ENCODE measurements at regions not wholly inside any gene's neighbourhood (a gene's known extent, or its start where the extent isn't known, plus 50 kb on each side); places are given as distances from the start of the nearest gene placed in this dataset.

DNA sequence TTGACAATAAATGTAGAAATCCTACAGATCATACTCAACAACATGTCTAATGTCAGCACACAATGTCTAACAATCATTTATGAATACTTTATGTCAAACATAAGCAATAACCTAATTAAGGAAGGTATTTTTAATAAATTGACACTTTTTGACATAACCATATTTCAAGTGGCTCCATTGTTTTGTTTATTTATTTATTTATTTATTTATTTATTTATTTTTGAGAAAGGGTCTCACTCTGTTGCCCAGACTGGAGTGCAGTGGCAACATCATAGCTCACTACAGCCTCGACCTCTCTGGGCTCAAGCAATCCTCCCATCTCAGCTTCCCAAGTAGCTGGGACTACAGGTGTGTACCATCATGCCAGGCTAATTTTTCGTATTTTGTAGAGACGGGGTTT, 267.6 kb upstream of the BTG1 start:
- TF ChIP-seq, protein P1, sequence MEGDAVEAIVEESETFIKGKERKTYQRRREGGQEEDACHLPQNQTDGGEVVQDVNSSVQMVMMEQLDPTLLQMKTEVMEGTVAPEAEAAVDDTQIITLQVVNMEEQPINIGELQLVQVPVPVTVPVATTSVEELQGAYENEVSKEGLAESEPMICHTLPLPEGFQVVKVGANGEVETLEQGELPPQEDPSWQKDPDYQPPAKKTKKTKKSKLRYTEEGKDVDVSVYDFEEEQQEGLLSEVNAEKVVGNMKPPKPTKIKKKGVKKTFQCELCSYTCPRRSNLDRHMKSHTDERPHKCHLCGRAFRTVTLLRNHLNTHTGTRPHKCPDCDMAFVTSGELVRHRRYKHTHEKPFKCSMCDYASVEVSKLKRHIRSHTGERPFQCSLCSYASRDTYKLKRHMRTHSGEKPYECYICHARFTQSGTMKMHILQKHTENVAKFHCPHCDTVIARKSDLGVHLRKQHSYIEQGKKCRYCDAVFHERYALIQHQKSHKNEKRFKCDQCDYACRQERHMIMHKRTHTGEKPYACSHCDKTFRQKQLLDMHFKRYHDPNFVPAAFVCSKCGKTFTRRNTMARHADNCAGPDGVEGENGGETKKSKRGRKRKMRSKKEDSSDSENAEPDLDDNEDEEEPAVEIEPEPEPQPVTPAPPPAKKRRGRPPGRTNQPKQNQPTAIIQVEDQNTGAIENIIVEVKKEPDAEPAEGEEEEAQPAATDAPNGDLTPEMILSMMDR (IDR thresholded peaks at IDR 0.05; ENCODE audit: insufficient read depth in 1 of 2, low read depth in 1 of 2, low read length in 1 of 2, severe bottlenecking in 1 of 2, unreplicated experiment in 1 of 2): no peak
- no TSS peak for BruUV-seq (replicated peaks)
- DNase-seq: no peak
- no peak overlapping the region for H3K4me3 ChIP-seq (ENCODE audit: low read depth, low read length)
- H3K4me1 ChIP-seq: no peaks in the 10 kb centered on the region
- Mint-ChIP-seq H3K27ac (ENCODE audit: unreplicated experiment) (no peak overlapping the region), H3K36me3 (ENCODE audit: insufficient read depth, unreplicated experiment) (no peaks in the 10 kb centered on the region), H3K9me3 (ENCODE audit: unreplicated experiment) (no peaks in the 10 kb centered on the region), H3K27me3 (ENCODE audit: insufficient read depth, unreplicated experiment) (peaks cover 5% of the 10 kb centered on the region), H3K4me1 (ENCODE audit: low read depth, unreplicated experiment) (no peaks in the 10 kb centered on the region), H3K4me3 (ENCODE audit: unreplicated experiment) (no peak overlapping the region)
- intact Hi-C loops (cut with micrococcal nuclease; ENCODE audit: unreplicated experiment): no loop called here
- no peaks in the 10 kb centered on the region for H3K27me3 ChIP-seq (replicated peaks; ENCODE audit: control insufficient read depth, insufficient read depth, low read length)
- H3K36me3 ChIP-seq (ENCODE audit: control insufficient read depth, insufficient read depth, low read length): no peaks in the 10 kb centered on the region
- POLR2A ChIA-PET: no interaction called here
- CTCF ChIA-PET: no interaction called here
- H3K9me3 ChIP-seq: no peaks in the 10 kb centered on the region

DNA sequence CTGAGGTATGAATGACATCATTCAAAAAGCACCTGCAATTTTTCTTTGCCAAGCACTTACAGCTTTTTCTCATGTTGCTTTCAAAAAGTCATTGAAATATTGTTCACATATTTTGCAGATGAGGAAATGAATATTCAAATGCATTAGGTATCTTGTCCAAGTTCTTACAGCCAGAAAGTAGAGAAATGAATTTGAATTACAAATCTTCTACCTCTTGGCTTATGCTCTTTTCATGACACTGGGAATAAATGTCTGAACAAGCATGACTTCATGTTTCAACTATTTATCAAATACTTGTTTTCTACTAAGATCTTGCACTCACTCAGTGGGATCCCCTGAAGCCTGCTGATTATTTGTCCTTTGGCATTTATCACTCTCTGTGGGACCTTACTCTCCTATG, 267.2 kb upstream of the BTG1 start:
- no peaks in the 10 kb centered on the region for H3K9me3 ChIP-seq
- Mint-ChIP-seq H3K9me3 (ENCODE audit: unreplicated experiment) (no peaks in the 10 kb centered on the region), H3K36me3 (ENCODE audit: insufficient read depth, unreplicated experiment) (no peaks in the 10 kb centered on the region), H3K4me3 (ENCODE audit: unreplicated experiment) (no peak overlapping the region), H3K27me3 (ENCODE audit: insufficient read depth, unreplicated experiment) (peaks cover 4% of the 10 kb centered on the region), H3K27ac (ENCODE audit: unreplicated experiment) (no peak overlapping the region), H3K4me1 (ENCODE audit: low read depth, unreplicated experiment) (no peaks in the 10 kb centered on the region)
- intact Hi-C loops (cut with micrococcal nuclease; ENCODE audit: unreplicated experiment): no loop called here
- ChIA-PET POLR2A (no interaction called here), CTCF (no interaction called here)
- no peak for DNase-seq
- TF ChIP-seq, protein P1 (IDR thresholded peaks at IDR 0.05; ENCODE audit: insufficient read depth in 1 of 2, low read depth in 1 of 2, low read length in 1 of 2, severe bottlenecking in 1 of 2, unreplicated experiment in 1 of 2): no peak
- H3K4me3 ChIP-seq (ENCODE audit: low read depth, low read length): no peak overlapping the region
- no peaks in the 10 kb centered on the region for H3K4me1 ChIP-seq
- no peaks in the 10 kb centered on the region for H3K36me3 ChIP-seq (ENCODE audit: control insufficient read depth, insufficient read depth, low read length)
- BruUV-seq (replicated peaks): no TSS peak
- no peaks in the 10 kb centered on the region for H3K27me3 ChIP-seq (replicated peaks; ENCODE audit: control insufficient read depth, insufficient read depth, low read length)

DNA sequence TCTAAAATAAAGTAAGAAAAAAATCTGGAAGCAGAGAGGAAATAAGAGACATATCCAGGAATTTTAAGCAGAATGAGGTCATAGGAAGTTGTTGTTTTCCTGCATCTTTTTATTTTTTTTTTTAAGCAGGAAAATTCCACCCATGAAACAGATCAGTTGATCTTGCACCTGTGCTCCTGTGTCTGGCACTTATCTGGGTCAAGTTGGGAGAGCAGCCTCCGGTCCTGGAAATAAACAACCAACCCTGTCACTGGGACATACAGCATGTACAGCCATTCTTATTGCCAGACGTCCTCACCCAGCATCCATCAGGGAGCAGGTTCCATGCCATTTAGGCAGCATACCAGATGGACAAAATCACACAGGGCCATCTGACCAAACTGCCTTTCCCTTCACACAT, 266.0 kb upstream of the BTG1 start:
- Histone ChIP-seq H3K36me3 (ENCODE audit: control insufficient read depth, insufficient read depth, low read length) (no peaks in the 10 kb centered on the region), H3K9me3 (no peaks in the 10 kb centered on the region), H3K27me3 (replicated peaks; ENCODE audit: control insufficient read depth, insufficient read depth, low read length) (no peaks in the 10 kb centered on the region), H3K4me1 (no peaks in the 10 kb centered on the region), H3K4me3 (ENCODE audit: low read depth, low read length) (no peak overlapping the region)
- Mint-ChIP-seq H3K9me3 (ENCODE audit: unreplicated experiment) (no peaks in the 10 kb centered on the region), H3K4me1 (ENCODE audit: low read depth, unreplicated experiment) (no peaks in the 10 kb centered on the region), H3K4me3 (ENCODE audit: unreplicated experiment) (no peak overlapping the region), H3K27ac (ENCODE audit: unreplicated experiment) (no peak overlapping the region), H3K36me3 (ENCODE audit: insufficient read depth, unreplicated experiment) (no peaks in the 10 kb centered on the region), H3K27me3 (ENCODE audit: insufficient read depth, unreplicated experiment) (peaks cover 3% of the 10 kb centered on the region)
- CTCF ChIA-PET: no interaction called here
- no TSS peak for BruUV-seq (replicated peaks)
- TF ChIP-seq, protein P1 (IDR thresholded peaks at IDR 0.05; ENCODE audit: insufficient read depth in 1 of 2, low read depth in 1 of 2, low read length in 1 of 2, severe bottlenecking in 1 of 2, unreplicated experiment in 1 of 2): no peak
- DNase-seq: no peak
- POLR2A ChIA-PET: no interaction called here
- intact Hi-C loops (cut with micrococcal nuclease; ENCODE audit: unreplicated experiment): no loop called here

Measured in Caco-2 (cell line).